Neural cell (in vitro differentiated cells): ENCODE measurements at regions not wholly inside any gene's neighbourhood (a gene's known extent, or its start where the extent isn't known, plus 50 kb on each side); places are given as distances from the start of the nearest gene placed in this dataset.

ENCODE experiments used
- H2AFZ ChIP-seq: fragments of 200-600, 300-800 bp; sonication (generic), shearing (Covaris generic); 2 replicates; pipeline ENCODE4 v1.6.0; 2014; ENCODE audit warnings: low read depth, mild to moderate bottlenecking, antibody characterized with exemption, low read length, moderate library complexity
- H3F3A ChIP-seq: fragments of 200-600 bp; shearing (Covaris generic); 2 replicates; pipeline ENCODE4 v1.6.1; 2016; ENCODE audit warnings: mild to moderate bottlenecking, moderate library complexity, mixed read lengths, antibody characterized with exemption, low read length; ENCODE audit not compliant: insufficient read depth, poor library complexity, severe bottlenecking
- H3K27ac ChIP-seq: fragments of 200-600, 300-800 bp; sonication (generic), shearing (Covaris generic); 2 replicates; pipeline ENCODE4 v1.5.1; 2014; ENCODE audit warnings: mild to moderate bottlenecking, low read length, moderate library complexity
- H3K27me3 ChIP-seq: fragments of 300-800, 200-600 bp; sonication (generic), shearing (Covaris generic); 2 replicates; pipeline ENCODE4 v1.6.0; 2014; ENCODE audit warnings: mild to moderate bottlenecking, low read depth, low read length, moderate library complexity; ENCODE audit not compliant: insufficient read depth
- H3K36me3 ChIP-seq: fragments of 300-800, 200-600 bp; sonication (generic), shearing (Covaris generic); 2 replicates; pipeline ENCODE4 v1.5.1; 2014; ENCODE audit warnings: mild to moderate bottlenecking, antibody characterized with exemption, low read length, moderate library complexity; ENCODE audit not compliant: insufficient read depth
- H3K4me2 ChIP-seq: fragments of 300-800, 200-600 bp; sonication (generic), shearing (Covaris generic); 2 replicates; pipeline ENCODE4 v1.6.0; 2014; ENCODE audit warnings: mild to moderate bottlenecking, low read length
- H3K4me3 ChIP-seq: fragments of 300-800, 200-600 bp; sonication (generic), shearing (Covaris generic); 2 replicates; pipeline ENCODE4 v1.5.1; 2014; ENCODE audit warnings: mild to moderate bottlenecking, low read length, moderate library complexity
- H3K79me2 ChIP-seq: fragments of 200-600 bp; shearing (Covaris generic); replicated peaks from 2 replicates; pipeline ENCODE4 v1.6.0; 2014; ENCODE audit warnings: mild to moderate bottlenecking, low read length, moderate library complexity; ENCODE audit not compliant: insufficient read depth
- H3K9ac ChIP-seq: fragments of 300-800, 200-600 bp; sonication (generic), shearing (Covaris generic); 2 replicates; pipeline ENCODE4 v1.6.1; 2016; ENCODE audit warnings: mild to moderate bottlenecking, low read length, mixed read lengths
- H3K9me2 ChIP-seq: fragments of 200-600 bp; shearing (Covaris generic); 2 replicates; pipeline ENCODE4 v1.6.1; 2016; ENCODE audit warnings: mild to moderate bottlenecking, low read length, mixed read lengths; ENCODE audit not compliant: insufficient read depth
- H3K9me3 ChIP-seq: fragments of 200-600, 300-800 bp; sonication (generic), shearing (Covaris generic); 2 replicates; pipeline ENCODE4 v1.6.1; 2016; ENCODE audit warnings: mild to moderate bottlenecking, mixed run types, low read length, moderate library complexity, mixed read lengths
- H4K20me1 ChIP-seq: fragments of 200-600 bp; shearing (Covaris generic); 2 replicates; pipeline ENCODE4 v1.6.1; 2016; ENCODE audit warnings: mild to moderate bottlenecking, mixed run types; ENCODE audit not compliant: insufficient read depth
- EP300 ChIP-seq: fragments of 450-650 bp; conservative IDR thresholded peaks from 2 replicates; pipeline ENCODE4 v1.6.1; 2014; ENCODE audit warnings: antibody characterized with exemption, mild to moderate bottlenecking, moderate library complexity; ENCODE audit not compliant: poor library complexity, severe bottlenecking
- EZH2 ChIP-seq: fragments of 200-600, 300-800 bp; shearing (Covaris generic), sonication (generic); IDR thresholded peaks from 2 replicates; pipeline ENCODE4 v1.6.1; 2014; ENCODE audit warnings: antibody characterized with exemption, low read length, borderline replicate concordance, mild to moderate bottlenecking; ENCODE audit not compliant: insufficient read depth, poor library complexity, severe bottlenecking
- MXI1 ChIP-seq: fragments of 450-650 bp; conservative IDR thresholded peaks from 2 replicates; pipeline ENCODE4 v1.6.1; 2014; ENCODE audit warnings: antibody characterized with exemption, mild to moderate bottlenecking; ENCODE audit not compliant: poor library complexity, severe bottlenecking
- POLR2AphosphoS5 ChIP-seq: IDR thresholded peaks from 2 replicates; pipeline ENCODE4 v1.6.1; 2012
- RAD21 ChIP-seq: fragments of 450-650 bp; conservative IDR thresholded peaks from 2 replicates; pipeline ENCODE4 v1.6.1; 2014; ENCODE audit warnings: antibody characterized with exemption, mild to moderate bottlenecking, moderate library complexity
- SMC3 ChIP-seq: fragments of 450-650 bp; conservative IDR thresholded peaks from 2 replicates; pipeline ENCODE4 v1.6.1; 2014; ENCODE audit warnings: antibody characterized with exemption, mild to moderate bottlenecking, moderate library complexity; ENCODE audit not compliant: poor library complexity
- TAF1 ChIP-seq: IDR thresholded peaks from 2 replicates; pipeline ENCODE4 v1.6.1; 2012; ENCODE audit warnings: low read depth
- TF ChIP-seq, protein P1 (sequence below): fragments of 450-650 bp; IDR thresholded peaks from 2 replicates; pipeline ENCODE4 v1.5.1; 2014; ENCODE audit warnings: antibody characterized with exemption, mild to moderate bottlenecking, moderate library complexity; ENCODE audit not compliant: poor library complexity, severe bottlenecking
- TF ChIP-seq, protein P2 (sequence below): IDR thresholded peaks from 2 replicates; pipeline ENCODE4 v1.6.1; 2012; ENCODE audit warnings: borderline replicate concordance

DNA sequence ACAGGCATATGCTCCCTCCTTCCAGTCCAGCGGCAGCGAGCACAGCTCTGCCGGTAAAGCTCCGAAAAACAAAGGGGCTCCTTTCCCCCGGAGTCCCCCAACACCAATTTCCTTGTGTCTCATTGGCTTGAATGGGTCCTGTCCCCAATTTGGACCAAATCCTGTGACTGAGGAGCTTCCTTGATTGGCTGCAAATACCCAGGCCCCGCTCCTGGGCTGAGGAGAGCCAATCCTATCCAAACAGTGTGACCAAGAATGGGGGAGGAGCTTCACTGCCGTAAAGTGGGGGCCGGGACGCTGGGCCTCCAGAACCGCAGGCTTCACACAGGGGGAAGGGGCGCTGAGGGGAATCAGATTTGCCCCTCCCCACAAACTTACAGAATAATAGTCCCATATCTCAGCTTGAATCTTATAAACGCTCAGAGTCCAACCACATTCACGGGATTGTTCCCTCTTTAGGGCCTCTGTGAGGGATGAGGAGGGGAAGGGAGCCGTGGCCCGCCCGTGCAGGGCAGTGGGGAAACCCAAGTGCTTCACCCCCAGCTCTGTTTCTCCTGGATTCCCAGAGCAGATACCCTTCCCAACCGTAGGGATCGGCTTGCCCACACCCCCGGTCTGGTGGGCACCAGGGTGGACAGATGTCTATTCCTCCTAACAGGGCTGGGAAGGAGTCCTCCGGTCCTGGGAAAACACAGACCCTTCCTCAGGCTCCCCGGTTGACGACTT lies 141.0 kb upstream of the MLN start:
- H3K36me3 ChIP-seq, result no peaks in the 10 kb centered on the region
- H3K27me3 ChIP-seq, result no peaks in the 10 kb centered on the region
- no peak overlapping the region for H3K27ac ChIP-seq
- H3K9me2 ChIP-seq, result no peaks in the 10 kb centered on the region
- H3K9me3 ChIP-seq, result no peaks in the 10 kb centered on the region
- no peaks in the 10 kb centered on the region for H3K79me2 ChIP-seq
- H3K9ac ChIP-seq, result no peak overlapping the region
- TF ChIP-seq RAD21 (no peak), TAF1 (no peak), EP300 (no peak), SMC3 (no peak), EZH2 (no peak), MXI1 (no peak), POLR2AphosphoS5 (no peak)
- TF ChIP-seq, protein P1, sequence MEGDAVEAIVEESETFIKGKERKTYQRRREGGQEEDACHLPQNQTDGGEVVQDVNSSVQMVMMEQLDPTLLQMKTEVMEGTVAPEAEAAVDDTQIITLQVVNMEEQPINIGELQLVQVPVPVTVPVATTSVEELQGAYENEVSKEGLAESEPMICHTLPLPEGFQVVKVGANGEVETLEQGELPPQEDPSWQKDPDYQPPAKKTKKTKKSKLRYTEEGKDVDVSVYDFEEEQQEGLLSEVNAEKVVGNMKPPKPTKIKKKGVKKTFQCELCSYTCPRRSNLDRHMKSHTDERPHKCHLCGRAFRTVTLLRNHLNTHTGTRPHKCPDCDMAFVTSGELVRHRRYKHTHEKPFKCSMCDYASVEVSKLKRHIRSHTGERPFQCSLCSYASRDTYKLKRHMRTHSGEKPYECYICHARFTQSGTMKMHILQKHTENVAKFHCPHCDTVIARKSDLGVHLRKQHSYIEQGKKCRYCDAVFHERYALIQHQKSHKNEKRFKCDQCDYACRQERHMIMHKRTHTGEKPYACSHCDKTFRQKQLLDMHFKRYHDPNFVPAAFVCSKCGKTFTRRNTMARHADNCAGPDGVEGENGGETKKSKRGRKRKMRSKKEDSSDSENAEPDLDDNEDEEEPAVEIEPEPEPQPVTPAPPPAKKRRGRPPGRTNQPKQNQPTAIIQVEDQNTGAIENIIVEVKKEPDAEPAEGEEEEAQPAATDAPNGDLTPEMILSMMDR, result no peak
- TF ChIP-seq, protein P2, sequence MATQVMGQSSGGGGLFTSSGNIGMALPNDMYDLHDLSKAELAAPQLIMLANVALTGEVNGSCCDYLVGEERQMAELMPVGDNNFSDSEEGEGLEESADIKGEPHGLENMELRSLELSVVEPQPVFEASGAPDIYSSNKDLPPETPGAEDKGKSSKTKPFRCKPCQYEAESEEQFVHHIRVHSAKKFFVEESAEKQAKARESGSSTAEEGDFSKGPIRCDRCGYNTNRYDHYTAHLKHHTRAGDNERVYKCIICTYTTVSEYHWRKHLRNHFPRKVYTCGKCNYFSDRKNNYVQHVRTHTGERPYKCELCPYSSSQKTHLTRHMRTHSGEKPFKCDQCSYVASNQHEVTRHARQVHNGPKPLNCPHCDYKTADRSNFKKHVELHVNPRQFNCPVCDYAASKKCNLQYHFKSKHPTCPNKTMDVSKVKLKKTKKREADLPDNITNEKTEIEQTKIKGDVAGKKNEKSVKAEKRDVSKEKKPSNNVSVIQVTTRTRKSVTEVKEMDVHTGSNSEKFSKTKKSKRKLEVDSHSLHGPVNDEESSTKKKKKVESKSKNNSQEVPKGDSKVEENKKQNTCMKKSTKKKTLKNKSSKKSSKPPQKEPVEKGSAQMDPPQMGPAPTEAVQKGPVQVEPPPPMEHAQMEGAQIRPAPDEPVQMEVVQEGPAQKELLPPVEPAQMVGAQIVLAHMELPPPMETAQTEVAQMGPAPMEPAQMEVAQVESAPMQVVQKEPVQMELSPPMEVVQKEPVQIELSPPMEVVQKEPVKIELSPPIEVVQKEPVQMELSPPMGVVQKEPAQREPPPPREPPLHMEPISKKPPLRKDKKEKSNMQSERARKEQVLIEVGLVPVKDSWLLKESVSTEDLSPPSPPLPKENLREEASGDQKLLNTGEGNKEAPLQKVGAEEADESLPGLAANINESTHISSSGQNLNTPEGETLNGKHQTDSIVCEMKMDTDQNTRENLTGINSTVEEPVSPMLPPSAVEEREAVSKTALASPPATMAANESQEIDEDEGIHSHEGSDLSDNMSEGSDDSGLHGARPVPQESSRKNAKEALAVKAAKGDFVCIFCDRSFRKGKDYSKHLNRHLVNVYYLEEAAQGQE, result no peak
- no peaks in the 10 kb centered on the region for H3F3A ChIP-seq
- no peak overlapping the region for H3K4me2 ChIP-seq
- no peak overlapping the region for H3K4me3 ChIP-seq
- no peaks in the 10 kb centered on the region for H4K20me1 ChIP-seq
- no peak overlapping the region for H2AFZ ChIP-seq

DNA sequence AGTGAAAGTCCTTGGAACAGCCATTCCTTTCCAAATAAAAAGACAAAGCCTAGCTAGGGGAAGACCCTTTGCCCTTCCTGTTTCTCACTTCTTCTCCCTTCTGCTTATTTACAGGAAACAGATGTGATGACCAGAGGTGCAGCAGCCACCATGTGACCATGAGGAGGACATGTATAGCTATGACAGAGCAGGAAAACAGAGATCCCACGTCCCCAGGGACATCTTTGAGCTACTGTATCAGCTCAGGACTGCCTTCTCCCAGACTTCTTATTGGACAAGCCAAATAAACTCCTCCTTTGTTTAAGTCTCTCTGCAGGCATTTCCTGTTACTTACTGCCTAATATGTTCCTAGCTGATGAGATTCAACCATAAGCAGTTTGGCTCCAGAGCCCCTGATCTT lies 133.1 kb upstream of the MLN start:
- TF ChIP-seq POLR2AphosphoS5 (no peak), RAD21 (no peak), SMC3 (no peak), TAF1 (no peak), EZH2 (no peak), MXI1 (no peak)
- TF ChIP-seq, protein P2, result no peak
- TF ChIP-seq, protein P1, result no peak
- H3K27me3 ChIP-seq, result no peaks in the 10 kb centered on the region
- H3K9me2 ChIP-seq, result no peaks in the 10 kb centered on the region
- no peak overlapping the region for H3K27ac ChIP-seq
- H3K36me3 ChIP-seq, result no peaks in the 10 kb centered on the region
- H3K4me3 ChIP-seq, result no peak overlapping the region
- no peaks in the 10 kb centered on the region for H3F3A ChIP-seq
- H3K9me3 ChIP-seq, result no peaks in the 10 kb centered on the region
- no peak overlapping the region for H3K4me2 ChIP-seq
- no peaks in the 10 kb centered on the region for H4K20me1 ChIP-seq
- H3K79me2 ChIP-seq, result no peaks in the 10 kb centered on the region
- H2AFZ ChIP-seq, result no peak overlapping the region
- H3K9ac ChIP-seq, result no peak overlapping the region
